ENCODE measurements at regions not wholly inside any gene's neighbourhood (a gene's known extent, or its start where the extent isn't known, plus 50 kb on each side); places are given as distances from the start of the nearest gene placed in this dataset.

DNA sequence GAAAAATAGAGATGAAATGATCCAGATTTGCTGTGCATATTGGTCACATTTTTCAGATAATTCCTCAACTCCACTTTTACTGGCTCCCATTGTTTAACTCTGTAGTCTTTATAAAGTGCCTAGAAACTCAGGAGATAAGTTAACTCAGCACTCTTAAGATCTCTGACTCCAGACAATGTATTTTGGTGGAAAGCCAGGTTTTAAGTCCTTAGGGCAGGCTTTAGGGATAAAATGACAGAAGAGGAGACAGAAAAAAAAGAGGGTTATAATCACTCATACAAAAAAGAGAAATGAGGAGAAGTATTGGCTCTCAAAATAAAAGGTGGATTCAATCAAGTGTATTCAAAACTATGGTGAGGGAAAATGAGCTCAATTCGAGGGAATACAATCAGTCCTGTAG is 674.8 kb upstream of the INTU start:
- Histone ChIP-seq H3K4me3 (ENCODE audit: low read length) (no peak overlapping the region), H3K27me3 (ENCODE audit: control insufficient read depth, low read length) (no peaks in the 10 kb centered on the region), H3K9me3 (ENCODE audit: control insufficient read depth, insufficient read depth, low read length) (no peaks in the 10 kb centered on the region), H3K27ac (ENCODE audit: low read depth, low read length) (no peak overlapping the region), H3K36me3 (ENCODE audit: control insufficient read depth, low read length) (no peaks in the 10 kb centered on the region), H3K9me2 (replicated peaks; ENCODE audit: control insufficient read depth, low read length) (no peaks in the 10 kb centered on the region), H3K79me2 (ENCODE audit: control insufficient read depth, low read length) (no peaks in the 10 kb centered on the region), H3K4me2 (ENCODE audit: low read length) (no peak overlapping the region), H3F3A (ENCODE audit: control insufficient read depth, insufficient read depth) (no peaks in the 10 kb centered on the region), H3K4me1 (ENCODE audit: control insufficient read depth, low read length) (no peaks in the 10 kb centered on the region), H4K20me1 (ENCODE audit: control insufficient read depth, insufficient read depth, low read depth, low read length) (no peaks in the 10 kb centered on the region)
- TF ChIP-seq, protein P1, sequence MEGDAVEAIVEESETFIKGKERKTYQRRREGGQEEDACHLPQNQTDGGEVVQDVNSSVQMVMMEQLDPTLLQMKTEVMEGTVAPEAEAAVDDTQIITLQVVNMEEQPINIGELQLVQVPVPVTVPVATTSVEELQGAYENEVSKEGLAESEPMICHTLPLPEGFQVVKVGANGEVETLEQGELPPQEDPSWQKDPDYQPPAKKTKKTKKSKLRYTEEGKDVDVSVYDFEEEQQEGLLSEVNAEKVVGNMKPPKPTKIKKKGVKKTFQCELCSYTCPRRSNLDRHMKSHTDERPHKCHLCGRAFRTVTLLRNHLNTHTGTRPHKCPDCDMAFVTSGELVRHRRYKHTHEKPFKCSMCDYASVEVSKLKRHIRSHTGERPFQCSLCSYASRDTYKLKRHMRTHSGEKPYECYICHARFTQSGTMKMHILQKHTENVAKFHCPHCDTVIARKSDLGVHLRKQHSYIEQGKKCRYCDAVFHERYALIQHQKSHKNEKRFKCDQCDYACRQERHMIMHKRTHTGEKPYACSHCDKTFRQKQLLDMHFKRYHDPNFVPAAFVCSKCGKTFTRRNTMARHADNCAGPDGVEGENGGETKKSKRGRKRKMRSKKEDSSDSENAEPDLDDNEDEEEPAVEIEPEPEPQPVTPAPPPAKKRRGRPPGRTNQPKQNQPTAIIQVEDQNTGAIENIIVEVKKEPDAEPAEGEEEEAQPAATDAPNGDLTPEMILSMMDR (IDR thresholded peaks at IDR 0.05; ENCODE audit: low read depth, low read length, poor library complexity, severe bottlenecking), result no peak
- TF ChIP-seq EZH2phosphoT487 (IDR thresholded peaks at IDR 0.05; ENCODE audit: borderline replicate concordance, low read length), result no peak

DNA sequence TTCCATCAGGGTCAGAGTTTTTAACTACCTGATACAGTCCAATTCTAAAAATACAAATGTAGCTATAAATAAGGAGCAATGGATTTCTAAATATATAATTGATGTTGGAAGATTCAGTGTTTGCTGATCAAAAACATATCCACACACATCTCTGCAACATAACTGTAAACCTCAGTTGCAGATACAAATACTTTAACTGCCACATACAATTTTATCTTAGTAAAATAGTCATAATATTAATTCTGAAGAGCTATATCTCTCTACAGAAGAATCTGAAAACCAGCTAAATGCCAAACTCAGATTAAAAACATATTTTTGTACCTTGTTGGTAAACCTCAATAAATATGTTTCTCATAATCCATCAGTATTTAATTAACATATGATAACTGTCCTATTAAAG is 674.3 kb upstream of the INTU start:
- H3K79me2 ChIP-seq (ENCODE audit: control insufficient read depth, low read length), result no peaks in the 10 kb centered on the region
- no peak overlapping the region for H3K4me2 ChIP-seq (ENCODE audit: low read length)
- no peaks in the 10 kb centered on the region for H3K4me1 ChIP-seq (ENCODE audit: control insufficient read depth, low read length)
- no peaks in the 10 kb centered on the region for H3K27me3 ChIP-seq (ENCODE audit: control insufficient read depth, low read length)
- H3K27ac ChIP-seq (ENCODE audit: low read depth, low read length), result no peak overlapping the region
- TF ChIP-seq, protein P1 (IDR thresholded peaks at IDR 0.05; ENCODE audit: low read depth, low read length, poor library complexity, severe bottlenecking), result no peak
- no peak for TF ChIP-seq EZH2phosphoT487 (IDR thresholded peaks at IDR 0.05; ENCODE audit: borderline replicate concordance, low read length)
- no peaks in the 10 kb centered on the region for H3K36me3 ChIP-seq (ENCODE audit: control insufficient read depth, low read length)
- H3K9me3 ChIP-seq (ENCODE audit: control insufficient read depth, insufficient read depth, low read length), result no peaks in the 10 kb centered on the region
- no peaks in the 10 kb centered on the region for H3F3A ChIP-seq (ENCODE audit: control insufficient read depth, insufficient read depth)
- no peak overlapping the region for H3K4me3 ChIP-seq (ENCODE audit: low read length)
- H4K20me1 ChIP-seq (ENCODE audit: control insufficient read depth, insufficient read depth, low read depth, low read length), result no peaks in the 10 kb centered on the region
- no peaks in the 10 kb centered on the region for H3K9me2 ChIP-seq (replicated peaks; ENCODE audit: control insufficient read depth, low read length)

DNA sequence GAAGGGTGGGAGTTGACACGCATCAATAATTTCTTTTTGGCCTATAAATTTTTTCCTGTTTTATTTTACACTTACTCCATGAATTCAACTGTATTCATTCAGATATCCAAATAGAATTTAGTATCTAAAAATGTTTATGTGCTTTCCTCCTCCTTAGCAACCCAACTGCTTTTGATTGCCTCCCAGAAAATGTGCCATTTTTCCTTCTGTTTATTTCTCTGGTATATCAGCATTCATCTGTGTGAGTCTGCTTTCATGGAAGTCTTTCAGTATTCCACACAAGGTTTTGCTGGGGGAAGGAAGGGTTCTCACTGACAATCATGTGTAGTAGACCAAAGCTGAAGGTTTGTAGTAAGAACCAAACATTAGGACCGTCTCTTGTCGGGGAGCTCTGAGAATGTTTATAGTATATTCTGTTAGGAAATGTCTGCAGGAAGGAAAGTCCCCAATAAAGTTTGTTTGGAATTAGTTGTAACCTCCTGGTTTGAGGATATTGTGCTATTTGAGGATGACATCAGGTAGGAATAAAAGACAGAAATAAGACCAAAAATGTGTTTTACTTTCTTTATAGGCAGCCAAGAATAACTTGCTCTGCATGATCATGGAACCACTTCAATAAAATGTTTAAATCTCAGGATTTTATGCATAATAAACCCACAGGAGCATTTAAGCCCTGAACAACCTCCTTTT is 673.6 kb upstream of the INTU start:
- Histone ChIP-seq H3K9me3 (ENCODE audit: control insufficient read depth, insufficient read depth, low read length) (no peaks in the 10 kb centered on the region), H3K27ac (ENCODE audit: low read depth, low read length) (no peak overlapping the region), H3K79me2 (ENCODE audit: control insufficient read depth, low read length) (no peaks in the 10 kb centered on the region), H3K36me3 (ENCODE audit: control insufficient read depth, low read length) (no peaks in the 10 kb centered on the region), H3F3A (ENCODE audit: control insufficient read depth, insufficient read depth) (no peaks in the 10 kb centered on the region), H3K9me2 (replicated peaks; ENCODE audit: control insufficient read depth, low read length) (no peaks in the 10 kb centered on the region), H4K20me1 (ENCODE audit: control insufficient read depth, insufficient read depth, low read depth, low read length) (no peaks in the 10 kb centered on the region), H3K4me2 (ENCODE audit: low read length) (no peak overlapping the region), H3K4me1 (ENCODE audit: control insufficient read depth, low read length) (no peaks in the 10 kb centered on the region), H3K4me3 (ENCODE audit: low read length) (no peak overlapping the region), H3K27me3 (ENCODE audit: control insufficient read depth, low read length) (no peaks in the 10 kb centered on the region)
- TF ChIP-seq, protein P1 (IDR thresholded peaks at IDR 0.05; ENCODE audit: low read depth, low read length, poor library complexity, severe bottlenecking), result no peak
- no peak for TF ChIP-seq EZH2phosphoT487 (IDR thresholded peaks at IDR 0.05; ENCODE audit: borderline replicate concordance, low read length)
